Thoracic aorta (tissue), 2 donors: ENCODE measurements at regions not wholly inside any gene's neighbourhood (a gene's known extent, or its start where the extent isn't known, plus 50 kb on each side); places are given as distances from the start of the nearest gene placed in this dataset.

Source experiments
- ATAC-seq: fragments of 150-250 bp; one replicate; pipeline ENCODE4 v1.8.0; 2017; ENCODE audit warnings: low read depth; ENCODE audit not compliant: insufficient number of reproducible peaks, low FRiP score
- DNase-seq: peaks from one replicate; pipeline ENCODE4 v3.0.0-alpha.2; 2020; ENCODE audit warnings: low spot score
- H3K27ac ChIP-seq, 2 donors: fragments of 200-600 bp; sonication (generic); 1 replicate in 1 of 2; 2 replicates in 1 of 2; pipeline ENCODE4 v1.5.1; 2016; ENCODE audit warnings: mild to moderate bottlenecking in 2 of 2, moderate library complexity in 2 of 2
- H3K27me3 ChIP-seq: fragments of 200-600 bp; sonication (generic); replicated peaks from 2 replicates; pipeline ENCODE4 v1.6.0; 2016; ENCODE audit warnings: mild to moderate bottlenecking; ENCODE audit not compliant: insufficient read depth
- H3K36me3 ChIP-seq: fragments of 200-600 bp; sonication (generic); one replicate; pipeline ENCODE4 v1.5.1; 2016
- H3K4me1 ChIP-seq, 2 donors: fragments of 200-600 bp; sonication (generic); 1 replicate in 1 of 2; 2 replicates in 1 of 2; pipeline versions ENCODE4 v1.5.1 to v1.6.0; 2016; ENCODE audit warnings: low read depth in 2 of 2, mild to moderate bottlenecking in 1 of 2; ENCODE audit not compliant: control insufficient read depth in 1 of 2
- H3K4me3 ChIP-seq: fragments of 200-600 bp; sonication (generic); 2 replicates; pipeline ENCODE4 v1.5.1; 2016; ENCODE audit warnings: mild to moderate bottlenecking
- H3K9me3 ChIP-seq: fragments of 200-600 bp; sonication (generic); 2 replicates; pipeline ENCODE4 v1.5.1; 2016
- CTCF ChIP-seq: fragments of 200-600 bp; sonication (generic); IDR thresholded peaks from one replicate; pipeline ENCODE4 v1.5.1; 2019; ENCODE audit warnings: antibody characterized with exemption

GRCh38 chr2:41772697-41773096 is 275.1 kb upstream of the PKDCC start:
- H3K9me3 ChIP-seq: no peaks in the 10 kb centered on the region
- H3K36me3 ChIP-seq: no peaks in the 10 kb centered on the region
- ATAC-seq: no peak
- no peak for DNase-seq
- no peaks in the 10 kb centered on the region for H3K4me1 ChIP-seq
- H3K27me3 ChIP-seq: no peaks in the 10 kb centered on the region
- no peak for TF ChIP-seq CTCF
- H3K4me3 ChIP-seq: no peak overlapping the region
- no peak overlapping the region for H3K27ac ChIP-seq

GRCh38 chr2:41774011-41774605 is 273.7 kb upstream of the PKDCC start:
- no peak for TF ChIP-seq CTCF
- Histone ChIP-seq H3K27me3 (no peaks in the 10 kb centered on the region), H3K27ac (no peak overlapping the region), H3K9me3 (no peaks in the 10 kb centered on the region), H3K4me1 (no peaks in the 10 kb centered on the region), H3K4me3 (no peak overlapping the region), H3K36me3 (no peaks in the 10 kb centered on the region)
- ATAC-seq: no peak
- DNase-seq: no peak

- Histone ChIP-seq H3K9me3 (no peaks in the 10 kb centered on the region), H3K4me1 (peaks cover 0 to 10% of the 10 kb centered on the region in 2 donors), H3K27ac (no peak overlapping the region), H3K27me3 (no peaks in the 10 kb centered on the region), H3K4me3 (no peak overlapping the region), H3K36me3 (no peaks in the 10 kb centered on the region)
- ATAC-seq (no peak), DNase-seq (no peak)
- TF ChIP-seq CTCF: no peak
These were observed 272.3 kb upstream of the PKDCC start for GRCh38 chr2:41775366-41776025.

- Histone ChIP-seq H3K27me3 (no peaks in the 10 kb centered on the region), H3K36me3 (no peaks in the 10 kb centered on the region), H3K4me1 (peaks cover 0 to 11% of the 10 kb centered on the region in 2 donors), H3K27ac (no peak overlapping the region), H3K4me3 (no peak overlapping the region), H3K9me3 (no peaks in the 10 kb centered on the region)
- TF ChIP-seq CTCF: no peak
- DNase-seq (no peak), ATAC-seq (no peak)
These were observed 267.9 kb upstream of the PKDCC start for GRCh38 chr2:41779888-41780287.

- Histone ChIP-seq H3K36me3 (no peaks in the 10 kb centered on the region), H3K27me3 (no peaks in the 10 kb centered on the region), H3K4me3 (no peak overlapping the region), H3K9me3 (no peaks in the 10 kb centered on the region), H3K27ac (no peak overlapping the region), H3K4me1 (peaks cover 0 to 11% of the 10 kb centered on the region in 2 donors)
- ATAC-seq (no peak), DNase-seq (no peak)
- TF ChIP-seq CTCF: peak; percentile 84
These were observed 265.3 kb upstream of the PKDCC start for GRCh38 chr2:41782306-41783158.
